ENCODE measurements at regions not wholly inside any gene's neighbourhood (a gene's known extent, or its start where the extent isn't known, plus 50 kb on each side); places are given as distances from the start of the nearest gene placed in this dataset.
A peak's percentile ranks its signal among the peaks of the same experiment; 100 is the strongest.

DNA sequence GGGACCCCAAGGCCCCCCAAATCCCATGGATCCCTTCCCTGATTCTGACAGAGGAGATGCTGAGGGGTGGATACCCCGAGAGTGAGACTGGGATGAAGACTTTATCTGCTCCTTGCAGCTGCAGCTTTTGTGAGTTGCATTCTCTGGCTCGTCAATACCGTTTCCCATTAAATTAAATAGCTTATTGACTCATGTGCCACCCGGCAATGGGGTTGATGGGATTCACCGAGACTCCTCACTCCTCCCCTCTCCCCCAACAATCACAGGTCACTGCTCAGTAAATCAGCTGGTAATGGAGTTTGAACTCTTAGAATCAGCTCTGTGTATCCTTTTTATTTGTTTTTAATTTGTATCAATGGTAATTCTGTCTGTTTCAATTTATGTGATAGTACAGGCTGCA, 337.5 kb upstream of the PLXNA2 start (continued):
- TF ChIP-seq STAT1 (IDR thresholded peaks at IDR 0.05; ENCODE audit: unreplicated experiment), result no peak

DNA sequence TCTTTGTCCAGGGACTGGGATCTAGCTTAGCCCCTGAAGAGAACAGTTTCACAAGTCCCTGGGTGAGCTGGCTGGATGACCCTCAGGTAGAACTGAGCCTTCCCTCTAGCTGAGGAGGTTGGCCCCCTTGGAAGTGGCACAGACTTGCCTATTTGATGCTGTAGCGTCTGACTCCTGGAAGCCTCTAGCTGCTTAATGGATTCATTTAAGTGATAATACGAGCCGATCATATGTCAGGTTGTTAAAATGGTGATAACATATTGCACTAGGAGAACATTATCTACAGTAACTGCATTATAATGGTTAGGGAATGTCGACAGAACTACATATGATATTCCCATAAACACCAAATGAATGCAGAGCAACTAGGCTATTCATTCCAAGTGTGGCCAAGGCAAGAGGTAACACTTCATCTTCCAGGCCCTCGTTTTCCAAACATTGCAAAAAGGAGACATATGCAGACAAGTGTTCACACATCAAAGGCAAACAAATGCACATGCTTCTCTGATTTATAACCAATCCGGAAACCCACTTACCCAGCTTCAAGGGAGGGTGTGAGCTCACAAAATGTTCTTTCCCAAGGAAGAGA, 340.1 kb upstream of the PLXNA2 start:
- H3K36me3 Mint-ChIP-seq (ENCODE audit: low read depth), result no peaks in the 10 kb centered on the region
- no peaks in the 10 kb centered on the region for H3K9me2 ChIP-seq (ENCODE audit: insufficient read depth)
- DNase-seq (ENCODE audit: low spot score) (no peak), ATAC-seq (no peak)
- no peak overlapping the region for H3K4me3 Mint-ChIP-seq
- H3K4me2 ChIP-seq, result no peak overlapping the region
- no peaks in the 10 kb centered on the region for H3K79me2 ChIP-seq (replicated peaks; ENCODE audit: insufficient read depth)
- no peak overlapping the region for H3K27ac Mint-ChIP-seq
- no peaks in the 10 kb centered on the region for H3K4me1 ChIP-seq (ENCODE audit: insufficient read depth)
- no peaks in the 10 kb centered on the region for H3K36me3 ChIP-seq (ENCODE audit: insufficient read depth)
- 0 out of 2 replicates have a peak overlapping the region, but pooled peaks have one; percentile 33 for H2AFZ ChIP-seq
- TF ChIP-seq, protein P1, sequence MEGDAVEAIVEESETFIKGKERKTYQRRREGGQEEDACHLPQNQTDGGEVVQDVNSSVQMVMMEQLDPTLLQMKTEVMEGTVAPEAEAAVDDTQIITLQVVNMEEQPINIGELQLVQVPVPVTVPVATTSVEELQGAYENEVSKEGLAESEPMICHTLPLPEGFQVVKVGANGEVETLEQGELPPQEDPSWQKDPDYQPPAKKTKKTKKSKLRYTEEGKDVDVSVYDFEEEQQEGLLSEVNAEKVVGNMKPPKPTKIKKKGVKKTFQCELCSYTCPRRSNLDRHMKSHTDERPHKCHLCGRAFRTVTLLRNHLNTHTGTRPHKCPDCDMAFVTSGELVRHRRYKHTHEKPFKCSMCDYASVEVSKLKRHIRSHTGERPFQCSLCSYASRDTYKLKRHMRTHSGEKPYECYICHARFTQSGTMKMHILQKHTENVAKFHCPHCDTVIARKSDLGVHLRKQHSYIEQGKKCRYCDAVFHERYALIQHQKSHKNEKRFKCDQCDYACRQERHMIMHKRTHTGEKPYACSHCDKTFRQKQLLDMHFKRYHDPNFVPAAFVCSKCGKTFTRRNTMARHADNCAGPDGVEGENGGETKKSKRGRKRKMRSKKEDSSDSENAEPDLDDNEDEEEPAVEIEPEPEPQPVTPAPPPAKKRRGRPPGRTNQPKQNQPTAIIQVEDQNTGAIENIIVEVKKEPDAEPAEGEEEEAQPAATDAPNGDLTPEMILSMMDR (conservative IDR thresholded peaks at IDR 0.05; ENCODE audit: low read depth in 2 of 2), result no peak
- no peak for TF ChIP-seq POLR2AphosphoS5 (IDR thresholded peaks at IDR 0.05; ENCODE audit: low read depth)
- TF ChIP-seq EZH2phosphoT487 (IDR thresholded peaks at IDR 0.05; ENCODE audit: unreplicated experiment), result no peak
- TF ChIP-seq JUNB (IDR thresholded peaks at IDR 0.05; ENCODE audit: unreplicated experiment), result no peak
- TF ChIP-seq, protein P2, sequence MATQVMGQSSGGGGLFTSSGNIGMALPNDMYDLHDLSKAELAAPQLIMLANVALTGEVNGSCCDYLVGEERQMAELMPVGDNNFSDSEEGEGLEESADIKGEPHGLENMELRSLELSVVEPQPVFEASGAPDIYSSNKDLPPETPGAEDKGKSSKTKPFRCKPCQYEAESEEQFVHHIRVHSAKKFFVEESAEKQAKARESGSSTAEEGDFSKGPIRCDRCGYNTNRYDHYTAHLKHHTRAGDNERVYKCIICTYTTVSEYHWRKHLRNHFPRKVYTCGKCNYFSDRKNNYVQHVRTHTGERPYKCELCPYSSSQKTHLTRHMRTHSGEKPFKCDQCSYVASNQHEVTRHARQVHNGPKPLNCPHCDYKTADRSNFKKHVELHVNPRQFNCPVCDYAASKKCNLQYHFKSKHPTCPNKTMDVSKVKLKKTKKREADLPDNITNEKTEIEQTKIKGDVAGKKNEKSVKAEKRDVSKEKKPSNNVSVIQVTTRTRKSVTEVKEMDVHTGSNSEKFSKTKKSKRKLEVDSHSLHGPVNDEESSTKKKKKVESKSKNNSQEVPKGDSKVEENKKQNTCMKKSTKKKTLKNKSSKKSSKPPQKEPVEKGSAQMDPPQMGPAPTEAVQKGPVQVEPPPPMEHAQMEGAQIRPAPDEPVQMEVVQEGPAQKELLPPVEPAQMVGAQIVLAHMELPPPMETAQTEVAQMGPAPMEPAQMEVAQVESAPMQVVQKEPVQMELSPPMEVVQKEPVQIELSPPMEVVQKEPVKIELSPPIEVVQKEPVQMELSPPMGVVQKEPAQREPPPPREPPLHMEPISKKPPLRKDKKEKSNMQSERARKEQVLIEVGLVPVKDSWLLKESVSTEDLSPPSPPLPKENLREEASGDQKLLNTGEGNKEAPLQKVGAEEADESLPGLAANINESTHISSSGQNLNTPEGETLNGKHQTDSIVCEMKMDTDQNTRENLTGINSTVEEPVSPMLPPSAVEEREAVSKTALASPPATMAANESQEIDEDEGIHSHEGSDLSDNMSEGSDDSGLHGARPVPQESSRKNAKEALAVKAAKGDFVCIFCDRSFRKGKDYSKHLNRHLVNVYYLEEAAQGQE (IDR thresholded peaks at IDR 0.05; ENCODE audit: unreplicated experiment), result no peak
- TF ChIP-seq NANOG (IDR thresholded peaks at IDR 0.05; ENCODE audit: borderline replicate concordance), result no peak
- peaks cover 5% of the 10 kb centered on the region for H3K4me1 Mint-ChIP-seq
- H3K27me3 ChIP-seq (ENCODE audit: insufficient read depth), result no peaks in the 10 kb centered on the region
- no peaks in the 10 kb centered on the region for H3F3A ChIP-seq (replicated peaks; ENCODE audit: low read depth)
- H3K27ac ChIP-seq (ENCODE audit: low read depth), result no peak overlapping the region
- H3K9me3 Mint-ChIP-seq, result no peaks in the 10 kb centered on the region
- H3K27me3 Mint-ChIP-seq (ENCODE audit: insufficient read depth, low read depth, poor library complexity), result no peaks in the 10 kb centered on the region
- H3K4me3 ChIP-seq, result no peak overlapping the region
- no peaks in the 10 kb centered on the region for H4K20me1 ChIP-seq (replicated peaks; ENCODE audit: insufficient read depth)

DNA sequence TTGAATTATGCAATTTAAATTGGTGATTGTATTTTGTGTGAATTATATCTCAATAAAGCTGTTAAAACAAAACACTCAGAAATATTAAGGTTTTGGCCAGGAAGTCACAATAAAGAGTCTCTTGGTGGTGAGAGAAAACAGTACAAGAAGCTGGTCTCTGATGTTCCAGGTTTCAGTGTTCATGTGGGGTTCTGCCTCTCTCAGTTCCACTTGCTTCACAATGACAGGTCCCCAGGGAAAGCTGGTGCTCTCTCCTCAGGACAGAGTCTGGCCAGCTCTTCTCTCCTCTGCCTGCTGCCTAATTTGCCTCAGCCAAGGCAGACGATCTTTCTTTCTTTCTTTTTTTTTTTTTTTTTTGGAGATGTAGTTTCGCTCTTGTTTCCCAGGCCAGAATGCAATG, 342.9 kb upstream of the PLXNA2 start:
- no peak overlapping the region for H3K4me2 ChIP-seq
- no peaks in the 10 kb centered on the region for H3K4me1 ChIP-seq (ENCODE audit: insufficient read depth)
- TF ChIP-seq STAT1 (IDR thresholded peaks at IDR 0.05; ENCODE audit: unreplicated experiment) (no peak), ZNF331 (CRISPR knock-in tag; IDR thresholded peaks at IDR 0.05; ENCODE audit: low read depth) (no peak), ZNF114 (CRISPR knock-in tag; IDR thresholded peaks at IDR 0.05) (no peak), NANOG (IDR thresholded peaks at IDR 0.05; ENCODE audit: borderline replicate concordance) (no peak)
- TF ChIP-seq, protein P1 (conservative IDR thresholded peaks at IDR 0.05; ENCODE audit: low read depth in 2 of 2), result no peak
- TF ChIP-seq, protein P2 (IDR thresholded peaks at IDR 0.05; ENCODE audit: unreplicated experiment), result no peak
- TF ChIP-seq, protein P3, sequence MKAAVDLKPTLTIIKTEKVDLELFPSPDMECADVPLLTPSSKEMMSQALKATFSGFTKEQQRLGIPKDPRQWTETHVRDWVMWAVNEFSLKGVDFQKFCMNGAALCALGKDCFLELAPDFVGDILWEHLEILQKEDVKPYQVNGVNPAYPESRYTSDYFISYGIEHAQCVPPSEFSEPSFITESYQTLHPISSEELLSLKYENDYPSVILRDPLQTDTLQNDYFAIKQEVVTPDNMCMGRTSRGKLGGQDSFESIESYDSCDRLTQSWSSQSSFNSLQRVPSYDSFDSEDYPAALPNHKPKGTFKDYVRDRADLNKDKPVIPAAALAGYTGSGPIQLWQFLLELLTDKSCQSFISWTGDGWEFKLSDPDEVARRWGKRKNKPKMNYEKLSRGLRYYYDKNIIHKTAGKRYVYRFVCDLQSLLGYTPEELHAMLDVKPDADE (IDR thresholded peaks at IDR 0.05), result no peak

More for the DNA sequence above, 342.9 kb upstream of the PLXNA2 start:
- H2AFZ ChIP-seq, result no peak overlapping the region; the same call in 1 of the 2 replicates
- H4K20me1 ChIP-seq (replicated peaks; ENCODE audit: insufficient read depth), result no peaks in the 10 kb centered on the region; the same call in 1 of the 2 replicates
- no peak overlapping the region for H3K27ac ChIP-seq (ENCODE audit: low read depth)
- Mint-ChIP-seq H3K36me3 (ENCODE audit: low read depth) (no peaks in the 10 kb centered on the region), H3K27me3 (ENCODE audit: insufficient read depth, low read depth, poor library complexity) (no peaks in the 10 kb centered on the region), H3K4me1 (peaks cover 5% of the 10 kb centered on the region), H3K27ac (no peak overlapping the region), H3K4me3 (no peak overlapping the region), H3K9me3 (no peaks in the 10 kb centered on the region)
- H3F3A ChIP-seq (replicated peaks; ENCODE audit: low read depth), result no peaks in the 10 kb centered on the region
- H3K79me2 ChIP-seq (replicated peaks; ENCODE audit: insufficient read depth), result no peaks in the 10 kb centered on the region
- no peak for DNase-seq (ENCODE audit: low spot score)
- ATAC-seq, result no peak
- H3K36me3 ChIP-seq (ENCODE audit: insufficient read depth), result no peaks in the 10 kb centered on the region
- H3K9me2 ChIP-seq (ENCODE audit: insufficient read depth), result no peaks in the 10 kb centered on the region
- H3K27me3 ChIP-seq (ENCODE audit: insufficient read depth), result no peaks in the 10 kb centered on the region
- H3K4me3 ChIP-seq, result no peak overlapping the region

Data from GM23338 (cell line).